Panc1 (cell line): ENCODE measurements at regions not wholly inside any gene's neighbourhood (a gene's known extent, or its start where the extent isn't known, plus 50 kb on each side); places are given as distances from the start of the nearest gene placed in this dataset.

Experiments used
- CTCF ChIP-seq: fragments of 450-650 bp; IDR thresholded peaks from 2 replicates; pipeline ENCODE4 v1.5.1; 2017; ENCODE audit warnings: mild to moderate bottlenecking
- REST ChIP-seq, 2 experiments: IDR thresholded peaks; 2 replicates each; pipeline ENCODE4 v1.6.1; 2011 to 2012; ENCODE audit warnings: low read depth in 2 of 2, control low read depth in 1 of 2, low read length in 1 of 2, mild to moderate bottlenecking in 1 of 2, moderate library complexity in 1 of 2; ENCODE audit not compliant: insufficient read depth in 1 of 2
- TCF7L2 ChIP-seq: IDR thresholded peaks from 2 replicates; pipeline ENCODE4 v1.6.1; 2011; ENCODE audit warnings: mild to moderate bottlenecking, low read depth, low read length, inconsistent platforms

GRCh38 chr10:33809732-33810131 is 475.3 kb upstream of the NRP1 start:
- TF ChIP-seq REST (IDR thresholded peaks at IDR 0.05; ENCODE audit: insufficient read depth in 1 of 2, low read depth in 2 of 2, low read length in 1 of 2) (no peak), CTCF (no peak), TCF7L2 (no peak)
